Mucosa of gallbladder (tissue), 1 donor: ENCODE measurements at regions not wholly inside any gene's neighbourhood (a gene's known extent, or its start where the extent isn't known, plus 50 kb on each side); places are given as distances from the start of the nearest gene placed in this dataset.

Experiments
- DNase-seq: peaks from one replicate; pipeline ENCODE4 v3.0.0-alpha.2; 2020; ENCODE audit warnings: low spot score
- donor health status: DM: no; HTN: no; CAD: no.

DNA sequence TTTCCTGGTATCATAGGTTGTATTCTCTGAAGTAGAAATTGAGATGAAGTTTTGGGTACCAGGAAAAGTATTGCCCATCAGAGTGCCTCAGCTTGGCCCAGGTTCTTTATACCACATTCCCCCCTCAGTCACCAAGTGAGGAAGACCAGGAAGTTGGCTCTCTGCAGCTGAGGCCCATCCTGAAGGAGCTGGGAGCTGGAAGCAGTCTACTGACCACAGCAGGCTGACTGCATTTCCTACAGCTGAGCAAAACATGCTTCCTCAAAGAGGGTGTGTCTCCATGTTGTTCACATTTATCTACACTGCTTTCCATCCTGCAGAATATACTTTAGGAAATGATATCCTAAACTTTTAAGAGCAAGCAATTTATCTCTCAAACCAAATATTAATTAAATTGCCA lies 654.6 kb downstream of the ELAVL2 start:
- no peak for DNase-seq

- DNase-seq = no peak
Measured at GRCh38 chr9:23172206-23172605, 653.8 kb downstream of the ELAVL2 start.

DNA sequence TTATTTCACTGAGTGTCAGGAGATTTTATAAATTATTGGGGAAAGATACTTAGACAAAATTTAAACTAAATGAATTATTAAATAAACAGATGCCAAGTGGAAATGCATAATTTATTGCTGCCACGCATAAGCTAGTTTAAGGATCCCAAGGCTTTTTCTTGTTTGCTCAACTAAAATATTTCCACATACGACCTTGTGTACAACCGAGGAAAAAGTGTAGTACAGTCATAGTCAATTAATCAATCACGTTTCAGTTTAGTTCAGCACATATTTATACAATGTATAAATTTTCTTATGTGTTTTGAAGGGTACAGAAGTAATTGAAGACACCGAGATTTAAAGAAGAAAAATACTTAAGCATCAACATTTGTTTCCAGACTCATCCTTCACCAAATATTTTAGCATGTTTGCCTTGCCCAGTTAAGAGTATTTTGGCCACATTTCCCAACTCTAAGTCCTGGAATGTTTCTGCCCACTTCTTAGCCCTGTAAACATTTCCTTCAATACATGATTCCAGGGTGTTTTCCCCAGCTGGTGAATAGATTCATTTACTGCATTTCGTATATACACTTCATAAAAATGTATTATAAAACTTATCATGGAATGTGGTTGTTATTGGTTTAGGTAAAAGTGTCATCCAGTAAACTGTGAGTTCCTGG lies 652.9 kb downstream of the ELAVL2 start:
- no peak for DNase-seq

DNA sequence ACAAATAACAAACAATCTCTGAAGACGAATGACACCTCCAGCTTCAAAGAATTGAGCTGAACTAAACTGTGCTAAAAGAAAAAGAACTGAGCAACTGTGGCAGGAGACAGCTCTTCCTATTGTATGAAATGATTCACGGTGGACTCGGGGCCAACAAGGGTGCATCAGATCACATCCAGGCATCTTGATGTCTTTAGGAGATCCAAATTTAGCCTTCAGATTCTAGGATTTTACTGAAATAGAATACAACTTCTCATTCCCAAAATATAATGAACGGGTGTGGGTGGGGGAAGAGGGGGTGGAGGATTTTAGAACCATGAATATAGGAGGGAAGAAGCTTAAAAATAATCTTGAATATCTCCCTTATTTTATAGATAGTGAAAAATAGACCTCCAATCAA lies 631.8 kb downstream of the ELAVL2 start:
- DNase-seq = no peak

GRCh38 chr9:23215688-23216087 lies 610.4 kb downstream of the ELAVL2 start:
- DNase-seq = no peak

DNA sequence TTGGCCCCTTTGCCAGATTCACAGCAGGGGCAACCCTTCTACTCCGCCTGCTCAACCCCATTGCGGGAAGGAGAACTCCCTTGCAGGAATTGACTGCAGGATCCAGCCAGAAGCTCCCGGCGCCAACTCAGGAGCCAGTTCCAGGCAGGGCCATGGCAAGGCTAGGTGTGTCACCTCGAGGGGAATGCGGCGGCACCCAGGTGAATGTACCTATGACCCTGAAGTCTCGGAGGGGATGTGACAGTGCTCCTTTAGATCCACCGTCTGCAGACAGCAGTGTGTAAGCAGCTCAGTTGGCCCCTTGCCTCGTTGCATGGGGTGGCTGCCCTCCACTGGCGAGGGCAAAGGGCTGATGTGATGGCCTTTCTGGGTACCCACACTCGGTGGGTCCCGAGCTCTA lies 606.6 kb downstream of the ELAVL2 start:
- DNase-seq = no peak

- no peak for DNase-seq
Measured at GRCh38 chr9:23220171-23220570, 605.9 kb downstream of the ELAVL2 start.

DNA sequence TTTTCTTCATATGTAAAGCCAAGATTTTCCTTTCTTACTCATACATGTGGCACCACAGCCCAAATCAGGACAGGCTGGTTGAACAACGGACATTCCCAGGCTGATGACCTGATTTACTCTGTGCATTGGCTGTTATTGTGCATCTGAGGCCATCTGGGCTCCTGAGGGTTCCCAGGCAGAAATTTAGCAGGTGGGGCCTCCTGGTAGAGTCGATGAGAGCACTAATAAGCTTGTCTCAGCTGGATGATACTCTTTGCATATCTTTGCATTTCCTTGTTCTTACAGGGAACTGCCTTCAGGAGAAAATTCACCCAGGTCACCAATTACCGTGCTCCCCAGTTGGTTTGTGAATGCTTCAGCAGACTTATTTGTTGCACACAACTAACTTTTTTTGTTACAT lies 605.1 kb downstream of the ELAVL2 start:
- DNase-seq = no peak

DNA sequence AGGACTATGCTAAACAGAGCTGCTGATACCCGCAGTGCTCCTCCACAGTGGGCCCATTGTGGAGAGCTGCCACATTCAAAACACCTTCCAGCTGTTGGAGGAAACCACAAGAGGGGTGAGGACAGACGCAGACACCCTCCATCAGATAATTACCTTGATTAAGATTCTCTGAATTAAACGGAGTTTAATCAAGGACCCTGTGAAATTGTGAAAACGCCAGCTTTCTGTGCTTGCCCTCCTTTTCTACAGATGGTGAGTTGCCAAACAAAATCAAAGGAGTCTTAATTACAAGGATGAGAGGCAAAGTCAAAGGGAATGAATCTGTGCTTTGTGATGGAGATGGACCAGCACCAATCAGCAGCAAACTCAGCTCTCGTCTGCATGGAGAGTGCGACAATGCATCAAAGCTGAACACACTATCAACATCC lies 596.1 kb downstream of the ELAVL2 start:
- no peak for DNase-seq

- no peak for DNase-seq
Measured at GRCh38 chr9:23232831-23233230, 593.2 kb downstream of the ELAVL2 start.

GRCh38 chr9:23243523-23243922 lies 582.5 kb downstream of the ELAVL2 start:
- DNase-seq = no peak

DNA sequence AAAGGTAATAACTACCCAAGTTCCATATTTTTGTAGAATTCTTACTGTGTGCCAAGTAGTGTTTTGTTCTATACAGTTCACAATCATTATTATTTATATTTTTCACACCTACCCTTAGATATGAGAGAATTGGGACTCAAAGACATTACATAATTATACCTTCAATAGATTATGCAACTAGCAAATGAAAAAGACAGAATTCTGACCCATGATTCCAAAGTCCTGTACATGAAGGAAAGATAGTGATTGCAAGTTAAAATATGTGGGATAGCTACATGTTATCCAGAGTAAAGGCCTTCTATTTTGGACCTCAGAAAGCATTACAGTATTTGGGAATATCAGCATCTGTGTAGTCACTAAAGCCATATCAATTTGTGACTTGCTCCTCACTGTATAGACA lies 581.0 kb downstream of the ELAVL2 start:
- DNase-seq = no peak

DNA sequence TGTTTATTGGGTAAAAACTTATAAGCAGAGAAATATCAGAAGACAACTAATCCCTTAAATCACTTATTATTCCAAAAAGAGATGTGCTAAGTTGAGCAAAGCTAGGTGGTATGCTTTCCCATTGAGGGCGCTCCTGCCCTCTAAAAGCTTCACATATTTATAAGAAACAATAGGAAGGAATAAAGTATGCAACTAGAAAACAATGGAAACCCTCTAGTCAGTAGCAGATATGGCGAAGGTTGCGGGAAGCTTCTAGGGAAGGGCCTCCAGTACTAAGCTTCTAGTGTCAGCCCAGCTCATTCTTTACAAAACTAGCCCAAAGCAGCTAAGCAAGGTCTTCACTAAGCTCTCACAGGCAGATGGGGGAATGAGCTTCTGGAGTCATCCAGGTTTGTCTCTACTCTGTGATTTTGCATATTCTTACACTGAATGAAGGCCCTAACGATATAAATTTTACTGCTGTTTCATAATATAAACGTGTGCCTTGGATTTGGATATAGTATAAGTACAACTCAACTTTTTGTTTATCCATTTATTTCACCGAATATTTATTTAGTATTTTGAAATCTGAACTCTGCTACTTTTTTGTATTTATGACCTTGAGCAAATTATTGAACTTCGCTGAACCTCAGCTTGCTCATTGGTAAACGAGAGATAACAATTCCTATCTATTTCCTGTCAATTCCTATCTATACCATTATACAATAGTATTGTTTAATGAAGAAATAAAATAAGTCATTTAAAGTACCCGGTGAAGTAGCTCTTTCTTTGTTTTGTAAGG lies 571.4 kb downstream of the ELAVL2 start:
- DNase-seq = no peak

GRCh38 chr9:23255346-23255745 lies 570.7 kb downstream of the ELAVL2 start:
- DNase-seq = no peak

DNA sequence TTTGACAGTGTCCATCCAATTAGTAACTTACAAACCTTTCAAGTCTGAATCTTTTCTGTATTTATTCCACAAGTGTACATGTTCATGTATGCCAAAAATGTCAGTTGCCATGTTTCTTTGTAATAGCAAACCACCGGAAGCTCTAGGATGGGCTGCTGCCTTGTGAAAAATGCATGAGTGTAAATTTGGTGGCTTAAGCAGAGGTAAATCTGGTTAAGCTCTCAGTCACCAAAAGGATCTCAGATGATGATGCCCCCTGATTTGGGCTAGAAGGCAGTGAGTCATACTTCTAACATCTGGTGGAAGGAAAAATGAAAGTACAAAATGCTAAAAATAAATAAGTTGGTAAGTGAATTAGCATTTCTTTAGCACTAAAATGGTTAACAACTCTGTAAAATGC lies 567.5 kb downstream of the ELAVL2 start:
- DNase-seq = no peak

GRCh38 chr9:23278561-23278960 lies 547.5 kb downstream of the ELAVL2 start:
- DNase-seq = no peak

GRCh38 chr9:23287390-23287789 lies 538.6 kb downstream of the ELAVL2 start:
- no peak for DNase-seq

GRCh38 chr9:23288545-23288944 lies 537.5 kb downstream of the ELAVL2 start:
- no peak for DNase-seq

DNA sequence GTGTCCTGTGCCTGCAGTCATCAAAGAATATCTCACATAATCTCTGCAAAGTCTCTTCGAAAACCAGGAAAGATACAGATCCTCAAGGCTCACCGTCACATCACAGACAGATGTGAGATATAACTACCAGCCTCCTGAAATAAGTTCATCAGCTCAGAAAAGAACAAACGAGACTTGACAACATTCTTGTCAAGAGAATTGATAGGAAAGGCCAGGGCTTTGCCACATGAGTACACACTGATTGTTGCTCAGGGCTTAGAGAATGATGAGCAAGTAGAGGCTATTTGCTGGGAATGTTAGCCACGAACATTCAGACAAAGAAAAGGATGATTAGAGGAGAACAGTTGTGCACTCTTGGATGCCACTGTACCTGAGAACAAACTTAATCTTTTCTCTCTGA lies 535.1 kb downstream of the ELAVL2 start:
- no peak for DNase-seq

DNA sequence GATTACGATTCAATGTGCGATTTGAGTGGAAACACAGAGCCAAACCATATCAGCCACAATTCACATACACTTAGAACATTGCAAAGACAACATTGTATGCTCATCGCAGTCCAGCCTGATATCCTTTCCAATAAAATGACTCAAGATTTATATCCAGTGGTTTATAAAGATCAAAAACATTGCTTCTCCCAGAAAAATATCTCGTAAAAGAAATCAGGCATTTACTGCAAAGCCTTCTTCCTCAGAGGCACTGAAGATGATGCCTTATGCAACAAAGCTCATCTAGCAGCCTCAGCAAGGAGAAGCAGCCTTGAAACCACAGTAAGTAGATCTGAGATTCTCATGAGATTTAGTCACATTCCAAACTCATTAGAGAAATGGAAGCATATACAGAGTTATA lies 523.8 kb downstream of the ELAVL2 start:
- DNase-seq = no peak

DNA sequence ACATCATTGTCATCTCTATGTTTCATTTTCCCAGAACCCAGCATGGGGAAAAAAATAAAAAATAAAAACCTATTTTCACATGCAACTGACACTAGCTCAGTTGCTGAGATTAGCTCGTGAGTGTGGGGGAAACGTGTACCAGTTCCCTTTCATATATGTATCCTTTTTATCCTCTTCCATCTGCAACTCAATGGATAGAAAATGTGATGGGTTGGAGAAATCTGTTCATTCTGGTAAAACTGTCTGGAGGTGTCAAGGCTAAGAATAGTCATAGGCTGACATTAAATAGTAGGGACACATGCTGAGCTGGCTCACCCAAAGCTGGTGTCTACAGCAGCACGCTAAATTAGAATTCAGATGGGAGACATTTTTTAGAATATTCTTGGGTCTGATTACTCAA lies 519.3 kb downstream of the ELAVL2 start:
- no peak for DNase-seq

- DNase-seq = no peak
Measured at GRCh38 chr9:23307731-23308513, 518.1 kb downstream of the ELAVL2 start.

- DNase-seq = no peak
Measured at GRCh38 chr9:23309800-23310199, 516.2 kb downstream of the ELAVL2 start.
